ENCODE measurements at regions not wholly inside any gene's neighbourhood (a gene's known extent, or its start where the extent isn't known, plus 50 kb on each side); places are given as distances from the start of the nearest gene placed in this dataset.
"Not testable (repeated sequence)": the region's sequence is repeated elsewhere in the genome, so short reads cannot be mapped to it uniquely, and the experiment has no call there.

DNA sequence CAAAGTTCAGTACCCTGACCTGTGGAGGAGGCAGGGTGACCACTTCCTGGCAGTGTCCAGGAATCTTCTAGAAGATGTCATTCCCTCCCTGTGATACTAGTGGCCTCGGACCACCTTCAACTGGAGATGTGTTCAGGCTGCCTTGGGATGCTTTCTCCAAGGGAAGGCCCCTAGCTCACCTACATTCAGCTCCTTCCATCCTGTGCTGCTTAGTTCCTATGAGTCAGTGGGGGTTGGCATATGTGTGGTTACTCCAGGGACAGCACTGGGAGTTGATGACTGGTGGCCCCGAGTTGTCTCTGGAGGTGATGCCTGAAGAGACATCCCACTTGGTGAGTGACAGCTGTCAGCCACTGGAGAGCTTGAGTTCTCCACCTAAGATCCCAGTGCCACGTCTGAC is 81.8 kb upstream of the OR9Q1 start:
- no peaks in the 10 kb centered on the region for H3K4me1 Mint-ChIP-seq (ENCODE audit: low read depth)
- POLR2A ChIA-PET = no interaction called here

DNA sequence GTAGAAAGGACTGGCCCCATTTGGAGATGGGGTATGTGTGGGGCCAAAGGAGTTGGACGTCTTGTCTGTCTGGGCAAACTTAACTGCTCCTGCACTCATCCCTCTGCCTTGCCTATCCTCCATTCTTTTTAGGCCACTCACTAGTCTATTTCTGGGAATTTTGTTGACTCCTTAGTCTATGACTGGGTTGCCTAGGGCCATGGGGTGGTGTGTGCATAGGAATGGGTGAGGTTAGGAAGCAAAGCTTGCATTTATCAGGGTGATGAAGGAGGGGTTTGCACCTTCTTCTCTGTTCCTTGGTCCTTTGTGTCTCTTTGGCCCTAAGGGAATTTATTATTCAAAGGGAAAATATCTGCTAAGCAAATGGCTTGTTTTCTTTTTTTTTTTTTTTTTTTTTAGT is 80.9 kb upstream of the OR9Q1 start:
- DNase-seq (no peak), ATAC-seq (ENCODE audit: poor library complexity) (no peak)
- no peaks in the 10 kb centered on the region for H3K36me3 ChIP-seq (ENCODE audit: insufficient read depth, low read length)
- no peak overlapping the region for H3K27ac Mint-ChIP-seq
- ChIA-PET POLR2A (no interaction called here), CTCF (no interaction called here)
- H3K27me3 Mint-ChIP-seq = peaks cover 17% of the 10 kb centered on the region
- no peaks in the 10 kb centered on the region for H3K4me1 ChIP-seq (ENCODE audit: insufficient read depth, low read length)
- H3K4me3 ChIP-seq (ENCODE audit: low read length) = no peak overlapping the region
- H3K4me3 Mint-ChIP-seq = no peak overlapping the region
- H3K27me3 ChIP-seq (ENCODE audit: control insufficient read depth in 1 of 2, insufficient read depth in 2 of 2, low read length in 2 of 2) = peaks cover 0 to 6% of the 10 kb centered on the region in 2 experiments
- no peaks in the 10 kb centered on the region for H3K4me1 Mint-ChIP-seq (ENCODE audit: low read depth)
- no peak overlapping the region for H3K27ac ChIP-seq (ENCODE audit: low read depth in 1 of 2, low read length in 2 of 2)
- no peaks in the 10 kb centered on the region for H3K9me3 ChIP-seq (ENCODE audit: control insufficient read depth in 1 of 2, insufficient read depth in 1 of 2, low read length in 2 of 2)
- no peaks in the 10 kb centered on the region for H3K36me3 Mint-ChIP-seq (ENCODE audit: low read depth)
- no peaks in the 10 kb centered on the region for H3K9me3 Mint-ChIP-seq
- intact Hi-C loops (cut with DNase I, micrococcal nuclease) = no loop called here
- TF ChIP-seq, protein P1, sequence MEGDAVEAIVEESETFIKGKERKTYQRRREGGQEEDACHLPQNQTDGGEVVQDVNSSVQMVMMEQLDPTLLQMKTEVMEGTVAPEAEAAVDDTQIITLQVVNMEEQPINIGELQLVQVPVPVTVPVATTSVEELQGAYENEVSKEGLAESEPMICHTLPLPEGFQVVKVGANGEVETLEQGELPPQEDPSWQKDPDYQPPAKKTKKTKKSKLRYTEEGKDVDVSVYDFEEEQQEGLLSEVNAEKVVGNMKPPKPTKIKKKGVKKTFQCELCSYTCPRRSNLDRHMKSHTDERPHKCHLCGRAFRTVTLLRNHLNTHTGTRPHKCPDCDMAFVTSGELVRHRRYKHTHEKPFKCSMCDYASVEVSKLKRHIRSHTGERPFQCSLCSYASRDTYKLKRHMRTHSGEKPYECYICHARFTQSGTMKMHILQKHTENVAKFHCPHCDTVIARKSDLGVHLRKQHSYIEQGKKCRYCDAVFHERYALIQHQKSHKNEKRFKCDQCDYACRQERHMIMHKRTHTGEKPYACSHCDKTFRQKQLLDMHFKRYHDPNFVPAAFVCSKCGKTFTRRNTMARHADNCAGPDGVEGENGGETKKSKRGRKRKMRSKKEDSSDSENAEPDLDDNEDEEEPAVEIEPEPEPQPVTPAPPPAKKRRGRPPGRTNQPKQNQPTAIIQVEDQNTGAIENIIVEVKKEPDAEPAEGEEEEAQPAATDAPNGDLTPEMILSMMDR (IDR thresholded peaks at IDR 0.05) = no peak

More for the DNA sequence above, 81.8 kb upstream of the OR9Q1 start:
- no peak overlapping the region for H3K4me3 Mint-ChIP-seq
- H3K27ac ChIP-seq (ENCODE audit: low read depth in 1 of 2, low read length in 2 of 2) = no peak overlapping the region
- no peaks in the 10 kb centered on the region for H3K4me1 ChIP-seq (ENCODE audit: insufficient read depth, low read length)
- CTCF ChIA-PET = no interaction called here
- H3K4me3 ChIP-seq (ENCODE audit: low read length) = no peak overlapping the region
- H3K9me3 ChIP-seq (ENCODE audit: control insufficient read depth in 1 of 2, insufficient read depth in 1 of 2, low read length in 2 of 2) = no peaks in the 10 kb centered on the region
- peaks cover 0 to 6% of the 10 kb centered on the region in 2 experiments for H3K27me3 ChIP-seq (ENCODE audit: control insufficient read depth in 1 of 2, insufficient read depth in 2 of 2, low read length in 2 of 2)
- H3K27me3 Mint-ChIP-seq = peaks cover 17% of the 10 kb centered on the region
- DNase-seq = no peak
- no peaks in the 10 kb centered on the region for H3K36me3 Mint-ChIP-seq (ENCODE audit: low read depth)
- TF ChIP-seq, protein P1 (IDR thresholded peaks at IDR 0.05) = no peak
- H3K27ac Mint-ChIP-seq = no peak overlapping the region
- ATAC-seq (ENCODE audit: poor library complexity) = no peak
- intact Hi-C loops (cut with DNase I, micrococcal nuclease) = no loop called here
- no peaks in the 10 kb centered on the region for H3K9me3 Mint-ChIP-seq
- H3K36me3 ChIP-seq (ENCODE audit: insufficient read depth, low read length) = no peaks in the 10 kb centered on the region

DNA sequence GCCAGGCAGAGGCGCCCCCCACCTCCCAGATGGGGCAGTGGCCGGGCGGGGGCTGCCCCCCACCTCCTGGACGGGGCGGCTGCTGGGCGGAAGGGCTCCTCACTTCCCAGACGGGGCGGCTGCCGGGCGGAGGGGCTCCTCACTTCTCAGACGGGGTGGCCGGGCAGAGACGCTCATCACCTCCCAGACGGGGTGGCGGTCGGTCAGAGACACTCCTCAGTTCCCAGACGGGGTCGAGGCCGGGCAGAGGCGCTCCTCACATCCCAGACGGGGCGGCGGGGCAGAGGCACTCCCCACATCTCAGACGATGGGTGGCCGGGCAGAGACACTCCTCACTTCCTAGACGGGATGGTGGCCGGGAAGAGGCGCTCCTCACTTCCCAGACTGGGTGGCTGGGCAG is 79.9 kb upstream of the OR9Q1 start:
- H3K36me3 ChIP-seq (ENCODE audit: insufficient read depth, low read length); H3K27ac Mint-ChIP-seq; POLR2A ChIA-PET: not testable (repeated sequence)

DNA sequence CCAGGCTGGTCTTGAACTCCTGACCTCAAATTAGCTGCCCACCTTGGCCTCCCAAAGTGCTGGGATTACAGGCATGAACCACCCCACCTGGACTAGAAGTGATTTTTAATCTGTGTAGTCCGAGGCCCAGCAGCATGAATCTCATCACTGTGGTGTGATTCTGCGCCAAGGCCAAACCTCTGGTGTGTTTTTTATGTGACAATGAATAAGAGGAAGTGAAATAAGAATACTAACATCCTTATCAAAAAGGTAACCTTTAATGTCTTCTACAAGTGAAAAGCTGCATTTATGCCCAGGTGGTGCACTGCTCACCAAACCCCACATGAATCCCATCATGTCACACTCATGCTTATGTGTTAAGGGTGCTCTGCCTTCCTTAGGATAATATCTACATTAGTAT is 77.1 kb upstream of the OR9Q1 start:
- Mint-ChIP-seq H3K27ac (no peak overlapping the region), H3K4me1 (ENCODE audit: low read depth) (no peaks in the 10 kb centered on the region), H3K9me3 (no peaks in the 10 kb centered on the region), H3K36me3 (ENCODE audit: low read depth) (no peaks in the 10 kb centered on the region), H3K4me3 (no peak overlapping the region), H3K27me3 (no peaks in the 10 kb centered on the region)
- no peak for DNase-seq
- H3K36me3 ChIP-seq (ENCODE audit: insufficient read depth, low read length) = no peaks in the 10 kb centered on the region
- intact Hi-C loops (cut with DNase I, micrococcal nuclease) = no loop called here
- H3K4me3 ChIP-seq (ENCODE audit: low read length) = no peak overlapping the region
- TF ChIP-seq, protein P1 (IDR thresholded peaks at IDR 0.05) = no peak
- ChIA-PET CTCF (no interaction called here), POLR2A (no interaction called here)
- no peak overlapping the region for H3K27ac ChIP-seq (ENCODE audit: low read depth in 1 of 2, low read length in 2 of 2)
- ATAC-seq (ENCODE audit: poor library complexity) = no peak
- no peaks in the 10 kb centered on the region for H3K4me1 ChIP-seq (ENCODE audit: insufficient read depth, low read length)
- no peaks in the 10 kb centered on the region for H3K9me3 ChIP-seq (ENCODE audit: control insufficient read depth in 1 of 2, insufficient read depth in 1 of 2, low read length in 2 of 2)
- no peaks in the 10 kb centered on the region for H3K27me3 ChIP-seq (ENCODE audit: control insufficient read depth in 1 of 2, insufficient read depth in 2 of 2, low read length in 2 of 2)

More for the DNA sequence above, 79.9 kb upstream of the OR9Q1 start:
- H3K27ac ChIP-seq (ENCODE audit: low read depth in 1 of 2, low read length in 2 of 2); H3K36me3 Mint-ChIP-seq (ENCODE audit: low read depth); ATAC-seq (ENCODE audit: poor library complexity); H3K9me3 ChIP-seq (ENCODE audit: control insufficient read depth in 1 of 2, insufficient read depth in 1 of 2, low read length in 2 of 2); H3K4me3 Mint-ChIP-seq; H3K4me1 Mint-ChIP-seq (ENCODE audit: low read depth); intact Hi-C loops (cut with DNase I, micrococcal nuclease); H3K27me3 ChIP-seq (ENCODE audit: control insufficient read depth in 1 of 2, insufficient read depth in 2 of 2, low read length in 2 of 2); H3K4me3 ChIP-seq (ENCODE audit: low read length); H3K4me1 ChIP-seq (ENCODE audit: insufficient read depth, low read length); H3K9me3 Mint-ChIP-seq; CTCF ChIA-PET; DNase-seq: not testable (repeated sequence)
- H3K27me3 Mint-ChIP-seq = peaks cover 17% of the 10 kb centered on the region

Measured in CD4-positive, alpha-beta T cell (primary cell).